ENCODE measurements at regions not wholly inside any gene's neighbourhood (a gene's known extent, or its start where the extent isn't known, plus 50 kb on each side); places are given as distances from the start of the nearest gene placed in this dataset.
"Not testable (repeated sequence)": the region's sequence is repeated elsewhere in the genome, so short reads cannot be mapped to it uniquely, and the experiment has no call there.

GRCh38 chr2:242009846-242010245 is 140.3 kb downstream of the RTP5 start:
- FAIRE-seq, result not testable (repeated sequence)

DNA sequence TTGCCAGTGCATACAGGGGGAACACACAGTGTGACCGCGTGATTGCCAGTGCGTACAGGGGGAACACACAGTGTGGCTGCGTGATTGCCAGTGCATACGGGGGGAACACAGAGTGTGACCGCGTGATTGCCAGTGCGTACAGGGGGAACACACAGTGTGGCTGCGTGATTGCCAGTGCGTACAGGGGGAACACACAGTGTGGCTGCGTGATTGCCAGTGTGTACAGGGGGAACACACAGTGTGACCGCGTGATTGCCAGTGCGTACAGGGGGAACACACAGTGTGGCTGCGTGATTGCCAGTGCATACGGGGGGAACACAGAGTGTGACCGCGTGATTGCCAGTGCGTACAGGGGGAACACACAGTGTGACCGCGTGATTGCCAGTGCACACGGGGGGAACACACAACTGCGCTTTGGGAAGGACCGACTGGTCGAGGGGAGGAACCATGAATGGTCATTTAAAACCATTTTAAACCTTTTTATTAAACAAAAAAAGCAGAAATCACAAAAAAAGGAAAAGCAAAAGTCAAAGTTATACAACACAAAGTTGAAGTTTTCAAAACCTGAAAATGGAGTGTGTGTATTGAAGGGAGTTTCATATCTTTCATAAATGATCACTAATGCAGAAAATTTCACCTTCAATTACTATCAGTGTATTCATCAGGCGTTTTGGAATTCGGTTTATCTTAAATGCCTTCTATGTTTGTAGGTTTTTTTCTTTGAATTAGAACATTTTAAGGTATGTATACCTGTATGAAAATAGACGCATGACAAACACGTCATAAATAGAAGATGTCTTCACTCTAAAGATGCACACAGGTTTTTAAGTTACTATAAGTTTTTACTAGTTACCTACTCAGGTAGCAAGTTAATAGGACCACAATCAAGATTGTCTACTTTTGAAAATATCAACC is 141.0 kb downstream of the RTP5 start:
- FAIRE-seq, result not testable (repeated sequence)

GRCh38 chr2:242011167-242011513 is 141.6 kb downstream of the RTP5 start:
- no peak for FAIRE-seq

DNA sequence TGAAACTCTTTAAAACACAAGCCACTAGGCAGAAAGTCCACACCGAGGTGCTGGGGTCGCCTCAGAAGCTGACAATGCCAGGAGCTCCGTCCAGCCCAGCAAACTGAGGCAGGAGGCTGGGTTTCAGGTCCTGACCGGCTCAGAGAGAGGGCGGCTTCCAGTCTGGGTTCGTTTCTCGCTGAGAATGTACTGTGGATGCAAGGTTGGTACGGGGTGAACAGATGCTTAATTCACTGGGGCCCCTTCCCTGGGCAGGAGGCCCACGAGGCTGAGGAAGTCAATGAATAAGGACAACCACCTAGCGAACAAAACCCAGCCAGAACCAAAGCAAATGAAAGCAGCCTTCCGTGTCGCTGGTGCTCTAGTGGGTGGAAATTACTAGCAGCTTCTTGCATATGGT is 142.0 kb downstream of the RTP5 start:
- FAIRE-seq, result no peak

DNA sequence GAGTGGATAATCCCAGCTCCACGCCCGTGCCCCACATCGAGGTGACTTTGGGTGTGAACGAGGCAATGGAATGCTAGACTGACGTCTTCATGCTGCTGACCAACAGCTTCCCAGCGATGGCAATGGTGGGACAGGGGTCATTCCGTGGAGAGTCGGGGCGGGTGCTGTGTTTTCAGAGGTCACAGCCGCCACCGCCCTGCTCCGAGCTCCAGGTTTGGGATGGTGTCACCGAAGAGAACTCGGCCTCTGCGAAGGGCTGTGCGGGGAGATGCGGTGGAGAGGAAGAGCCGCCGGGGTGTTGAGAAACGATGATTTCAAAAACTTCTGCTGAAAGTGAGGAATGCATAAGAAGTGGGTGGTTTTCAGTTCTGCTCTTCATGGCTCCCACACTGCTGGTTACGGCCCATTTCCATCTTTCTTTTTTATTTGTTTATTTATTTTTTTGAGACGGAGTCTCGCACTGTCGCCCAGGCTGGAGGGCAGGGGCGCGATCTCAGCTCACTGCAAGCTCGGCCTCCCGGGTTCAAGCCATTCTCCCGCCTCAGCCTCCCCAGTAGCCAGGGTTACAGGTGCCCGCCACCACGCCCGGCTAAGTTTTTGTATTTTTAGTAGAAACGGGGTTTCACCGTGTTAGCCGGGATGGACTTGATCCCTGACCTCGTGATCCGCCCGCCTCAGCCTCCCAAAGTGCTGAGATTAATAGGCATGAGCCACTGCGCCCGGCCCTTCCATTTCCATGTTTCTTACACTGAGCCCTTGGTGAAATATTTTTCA is 142.6 kb downstream of the RTP5 start:
- no peak for FAIRE-seq

DNA sequence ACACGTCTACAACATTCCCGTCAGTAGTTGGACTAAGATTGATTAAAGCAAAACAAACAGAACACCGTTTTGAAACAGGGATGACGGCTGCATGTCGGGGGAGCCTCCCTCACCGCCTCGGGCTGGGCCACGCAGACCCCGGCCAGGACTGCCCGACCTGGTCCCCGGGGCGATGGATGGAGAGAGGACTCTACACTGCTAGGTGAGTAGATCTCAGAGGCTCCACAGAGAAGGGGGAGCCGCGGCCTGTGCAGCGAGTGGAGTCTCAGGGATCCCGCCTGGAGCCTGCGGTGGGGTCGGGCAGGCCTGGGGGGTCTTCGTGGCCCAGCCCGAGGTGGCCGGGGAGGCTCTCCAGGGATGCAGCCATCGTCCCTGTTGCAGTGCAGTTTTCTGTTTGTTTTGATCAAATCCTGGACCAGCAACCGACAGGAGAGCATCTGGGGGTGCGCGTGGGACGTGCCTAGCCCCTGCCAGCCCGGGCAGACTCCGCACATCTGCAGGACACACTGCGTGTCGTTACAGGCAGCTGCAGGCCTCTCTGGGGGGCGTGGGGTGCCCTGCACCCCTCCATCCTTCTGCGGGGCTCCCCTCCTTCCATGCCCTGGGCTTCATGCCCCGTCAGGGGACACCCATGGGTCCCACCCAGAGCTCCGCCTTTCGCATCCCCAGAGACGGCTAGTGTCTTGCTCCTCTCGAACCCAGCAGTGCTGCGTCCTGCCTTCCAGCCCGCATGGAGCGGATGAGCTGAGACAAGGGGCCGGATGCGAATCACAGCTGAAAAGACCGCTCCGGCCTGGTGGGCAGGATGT is 143.6 kb downstream of the RTP5 start:
- no peak for FAIRE-seq

DNA sequence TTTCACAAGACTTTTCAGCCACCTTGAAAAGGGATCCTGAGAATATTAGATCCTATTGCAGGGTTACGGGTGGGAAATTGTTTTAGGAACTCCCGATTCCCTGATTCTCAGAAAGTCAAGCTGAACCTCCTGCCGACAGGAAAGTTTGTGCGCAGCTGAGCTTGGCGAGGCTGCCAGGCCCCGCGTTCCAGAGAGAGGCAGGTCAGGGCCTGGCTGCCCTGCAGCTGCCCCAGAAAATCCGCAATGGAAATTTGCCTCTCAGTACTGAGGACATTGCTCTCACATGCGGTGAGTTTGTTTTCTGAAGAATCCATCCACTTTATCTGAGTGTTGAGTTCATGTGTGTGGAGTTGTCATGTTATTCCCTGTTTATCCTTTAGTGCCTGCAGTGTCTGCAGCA is 144.2 kb downstream of the RTP5 start:
- FAIRE-seq, result no peak

GRCh38 chr2:242015108-242016065 is 145.9 kb downstream of the RTP5 start:
- no peak for FAIRE-seq

DNA sequence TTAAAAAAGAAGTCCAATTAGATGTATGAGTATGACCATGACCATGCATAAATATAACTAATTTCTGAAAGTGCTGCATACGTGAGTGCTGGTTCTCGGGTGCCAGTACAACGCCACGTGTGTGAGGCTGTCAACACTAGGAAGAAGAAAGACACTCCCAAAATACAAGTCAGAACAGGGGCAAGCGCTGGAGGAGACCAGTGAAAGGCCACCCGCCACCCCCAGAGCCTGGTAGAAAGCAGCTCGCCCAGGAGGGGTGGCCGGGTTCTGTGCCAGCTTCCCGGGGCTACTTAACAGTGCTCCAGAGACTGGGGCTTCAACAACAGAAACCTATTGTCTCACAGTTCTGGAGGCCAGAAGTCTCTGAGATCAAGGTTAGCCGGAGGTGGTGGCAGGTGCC is 147.6 kb downstream of the RTP5 start:
- FAIRE-seq, result no peak

DNA sequence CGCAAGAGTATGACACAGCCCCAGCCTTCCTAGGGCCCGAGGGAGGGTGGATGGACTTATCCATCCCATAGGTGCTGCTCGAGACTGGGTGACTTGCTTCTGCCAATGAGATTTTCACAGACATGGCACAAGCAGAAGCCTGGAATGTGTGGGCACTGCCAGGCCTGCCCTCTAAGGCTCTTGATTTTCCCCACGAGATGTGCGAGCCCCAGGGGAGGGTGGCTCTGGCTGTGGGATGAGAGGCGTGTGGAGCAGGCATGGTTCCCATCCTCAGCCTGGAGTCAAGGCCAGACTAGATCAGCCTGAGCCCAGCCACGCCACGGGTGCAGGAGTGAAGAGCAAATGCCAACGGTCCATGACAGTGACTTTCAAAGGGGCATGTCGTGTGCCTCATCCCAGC is 148.9 kb downstream of the RTP5 start:
- not testable (repeated sequence) for FAIRE-seq

DNA sequence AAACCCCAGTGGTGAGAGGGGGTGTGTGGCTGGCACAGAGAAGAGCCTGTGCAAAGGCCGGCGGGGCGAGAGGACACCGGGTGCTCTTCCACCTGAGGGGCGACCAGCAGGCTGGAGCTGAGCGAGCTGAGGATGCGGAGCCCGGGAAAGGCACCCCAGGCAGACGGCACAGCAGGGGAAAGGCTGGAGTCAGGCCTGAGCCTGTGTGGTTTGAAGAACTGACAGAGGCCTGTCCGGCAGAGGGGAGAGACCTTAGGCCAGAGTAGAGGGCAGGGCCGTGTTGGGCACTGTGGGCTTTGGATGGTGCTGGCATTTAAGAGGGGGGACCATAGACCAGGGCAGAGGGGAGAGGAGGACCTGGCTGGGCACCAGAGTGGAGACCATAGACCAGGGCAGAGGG is 149.8 kb downstream of the RTP5 start:
- FAIRE-seq, result no peak

- no peak for FAIRE-seq
Observed at GRCh38 chr2:242020196-242021004, 150.9 kb downstream of the RTP5 start.

DNA sequence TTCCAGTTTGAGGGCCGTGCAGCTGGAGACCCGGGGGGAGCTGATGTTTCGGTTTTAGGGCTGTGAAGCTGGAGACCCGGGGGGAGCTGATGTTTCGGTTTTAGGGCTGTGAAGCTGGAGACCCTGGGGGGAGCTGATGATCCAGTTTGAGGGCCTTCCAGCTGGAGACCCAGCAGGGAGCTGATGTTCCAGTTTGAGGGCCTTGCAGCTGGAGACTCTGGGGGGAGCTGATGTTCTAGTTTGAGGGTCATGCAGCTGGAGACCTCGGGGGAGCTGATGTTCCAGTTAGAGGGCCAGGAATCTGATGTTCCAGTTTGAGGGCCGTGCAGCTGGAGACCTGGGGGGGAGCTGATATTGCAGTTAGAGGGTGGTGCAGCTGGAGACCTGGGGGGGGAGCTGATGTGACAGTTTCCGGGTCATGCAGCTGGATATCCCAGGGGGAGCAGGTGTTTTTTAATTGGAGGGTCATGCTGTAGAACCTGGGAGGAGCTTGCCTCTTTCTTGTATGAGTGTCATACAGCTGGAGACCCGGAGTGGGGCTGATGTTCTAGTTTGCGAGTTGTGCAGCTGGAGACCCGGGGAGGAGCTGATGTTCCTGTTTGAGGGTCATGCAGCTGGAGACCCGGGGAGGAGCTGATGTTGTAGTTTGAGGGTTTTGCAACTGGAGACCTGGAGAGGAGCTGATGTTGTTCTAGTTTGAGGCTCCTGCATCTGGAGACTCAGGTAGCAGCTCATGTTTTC is 153.2 kb downstream of the RTP5 start:
- FAIRE-seq, result no peak

DNA sequence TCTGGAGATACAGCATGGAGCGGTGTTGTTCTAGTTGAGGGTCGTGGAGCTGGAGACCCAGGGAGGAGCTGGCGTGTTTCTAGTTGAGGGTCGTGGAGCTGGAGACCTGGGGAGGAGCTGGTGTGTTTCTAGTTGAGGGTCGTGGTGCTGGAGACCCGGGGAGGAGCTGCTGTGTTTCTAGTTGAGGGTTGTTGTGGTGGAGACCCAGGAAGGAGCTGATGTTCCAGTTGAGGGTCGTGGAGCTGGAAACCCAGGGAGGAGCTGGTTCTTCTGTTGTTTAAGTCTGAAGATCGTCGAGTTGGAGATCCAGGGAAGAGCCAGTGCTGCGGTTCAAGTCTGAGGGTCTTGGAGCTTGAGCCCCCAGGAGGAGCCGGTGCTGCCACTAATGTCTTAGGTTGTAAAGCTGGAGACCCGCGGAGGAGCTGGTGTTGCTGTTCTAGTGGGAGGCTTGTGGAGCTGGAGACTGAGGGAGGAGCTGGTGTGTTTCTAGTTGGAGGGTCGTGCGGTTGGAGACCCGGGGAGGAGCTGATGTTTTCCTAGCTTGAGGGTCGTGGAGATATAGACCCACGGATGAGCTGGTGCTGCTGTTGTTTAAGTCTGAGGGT is 155.3 kb downstream of the RTP5 start:
- FAIRE-seq, result no peak

DNA sequence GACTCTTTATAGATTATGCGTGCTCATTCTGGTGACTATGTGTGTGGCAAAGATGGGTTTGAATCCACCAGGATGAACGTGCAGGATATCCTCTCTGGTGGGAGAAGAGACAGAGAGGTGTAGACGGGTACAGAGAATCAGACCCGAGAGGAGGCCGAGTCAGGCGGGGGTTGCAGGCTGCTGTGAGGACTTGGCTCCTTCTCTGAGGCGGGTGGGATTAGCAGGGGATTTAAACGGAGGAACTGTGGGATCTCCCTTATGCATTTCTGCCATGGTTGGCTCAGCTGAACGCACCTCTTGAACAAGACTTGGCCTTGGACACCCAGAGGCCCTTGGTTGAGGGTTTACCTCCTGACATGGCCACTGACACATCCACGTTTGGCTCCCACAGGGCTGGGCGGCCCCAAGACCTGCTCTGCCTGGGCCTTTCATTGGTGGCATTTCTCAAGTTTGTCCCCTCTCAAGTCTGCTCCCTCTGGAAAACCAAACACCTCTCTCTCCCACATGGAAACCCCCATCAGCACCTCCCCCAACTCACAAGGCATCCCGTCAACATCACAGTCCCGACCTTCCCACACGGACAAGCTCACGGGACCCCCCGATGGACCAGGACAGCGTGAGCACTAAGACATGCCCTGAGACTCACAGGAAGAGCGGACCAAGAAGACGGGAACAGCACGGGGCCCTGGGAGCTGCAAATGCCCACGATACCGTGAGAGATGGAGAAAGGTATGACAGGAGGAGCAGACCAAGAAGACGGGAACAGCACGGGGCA is 158.3 kb downstream of the RTP5 start:
- FAIRE-seq, result no peak

DNA sequence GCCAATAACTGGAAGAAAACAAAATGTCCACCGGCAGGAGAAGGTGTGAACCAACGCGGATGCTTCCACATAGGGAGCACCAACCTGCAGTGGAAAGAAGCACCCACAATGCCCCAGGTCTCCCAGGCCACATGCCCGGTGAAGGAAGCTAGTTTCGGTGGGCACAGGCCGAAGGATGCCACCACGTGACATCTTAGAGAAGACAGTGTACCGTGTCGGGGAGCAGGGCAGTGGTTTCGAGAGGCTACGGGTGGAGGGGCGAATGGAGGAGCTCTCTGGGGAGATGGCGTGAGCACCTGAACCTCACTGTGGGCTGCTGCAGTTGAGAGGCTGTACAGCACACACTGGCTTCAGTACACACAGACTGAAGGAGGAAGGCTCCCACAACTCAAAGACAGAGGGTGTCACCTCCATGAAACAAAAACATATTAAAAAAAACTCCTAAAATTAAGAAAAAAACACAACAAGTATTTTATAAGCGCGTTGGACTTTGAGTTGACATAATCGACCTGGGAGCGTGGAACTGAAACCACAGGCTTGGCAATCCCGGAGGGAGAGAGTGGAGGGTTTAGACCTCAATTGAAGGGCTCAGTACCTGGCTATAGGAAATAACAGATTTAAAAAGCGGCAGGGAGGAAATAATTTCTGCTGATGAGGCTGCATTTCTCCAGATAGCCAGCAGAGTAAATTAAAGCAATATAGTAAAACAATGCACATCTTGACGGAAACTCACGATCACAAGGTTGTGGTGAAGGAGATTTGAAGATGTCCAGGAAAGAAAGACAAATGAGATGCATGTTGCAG is 160.1 kb downstream of the RTP5 start:
- no peak for FAIRE-seq

DNA sequence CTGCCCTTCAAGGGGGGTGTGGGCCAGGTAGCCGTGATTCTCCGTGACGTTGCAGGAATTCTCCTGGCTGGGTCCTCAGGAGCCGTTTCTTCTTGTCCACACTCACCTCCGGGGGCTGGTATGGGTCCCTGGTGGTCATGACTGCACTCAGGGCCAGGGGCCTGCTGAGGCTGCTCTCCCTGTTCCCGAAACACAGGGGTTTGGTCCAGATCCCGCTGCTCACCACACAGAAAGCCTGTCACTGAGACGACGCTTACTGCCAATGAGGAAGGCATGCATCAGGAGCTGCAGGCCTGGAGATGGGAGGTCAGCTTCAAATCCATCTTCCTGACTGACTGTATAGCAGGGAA is 160.7 kb downstream of the RTP5 start:
- no peak for FAIRE-seq

DNA sequence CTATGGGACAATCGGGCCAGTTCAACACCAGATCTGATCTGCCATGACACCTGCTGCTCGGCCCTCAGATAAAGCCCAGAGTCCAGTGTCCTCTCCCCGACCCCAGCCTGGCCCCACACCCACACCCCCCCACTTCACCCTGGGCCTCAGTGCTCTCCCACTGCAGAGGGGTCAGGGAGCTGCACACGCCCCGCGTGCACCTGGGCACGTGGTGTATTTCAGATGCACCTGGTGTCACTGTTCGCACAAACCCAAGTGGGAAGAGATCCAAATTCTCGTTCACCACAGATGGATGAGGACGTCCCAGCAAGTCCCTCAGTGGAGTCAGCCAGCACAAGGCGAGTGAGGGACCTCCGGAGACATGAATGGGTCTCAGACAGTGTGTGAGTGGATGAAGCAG is 161.3 kb downstream of the RTP5 start:
- no peak for FAIRE-seq
